Left lung (tissue), 4 donors: ENCODE measurements at regions not wholly inside any gene's neighbourhood (a gene's known extent, or its start where the extent isn't known, plus 50 kb on each side); places are given as distances from the start of the nearest gene placed in this dataset.

Experiments used
- ATAC-seq: fragments of 200-7000 bp; cut with Tn5 transposase; one replicate; pipeline ENCODE4 v1.9.1; 2020; ENCODE audit warnings: moderate library complexity
- DNase-seq, 4 donors: peaks; one replicate each; pipeline ENCODE4 v3.0.0-alpha.2; 2013 to 2020
- H3K27ac ChIP-seq, 2 donors: fragments of 200-600 bp; sonication (generic) in 1 of 2; one replicate each; pipeline versions ENCODE4 v1.5.0 to v1.8.0; 2020 to 2021
- H3K27me3 ChIP-seq, 2 donors: fragments of 200-600 bp; sonication (generic) in 1 of 2; one replicate each; pipeline versions ENCODE4 v1.5.0 to v1.8.0; 2020 to 2021
- H3K36me3 ChIP-seq, 2 donors: fragments of 200-600 bp; sonication (generic) in 1 of 2; one replicate each; pipeline versions ENCODE4 v1.5.0 to v1.8.0; 2020 to 2021
- H3K4me1 ChIP-seq, 2 donors: fragments of 200-600 bp; one replicate each; pipeline ENCODE4 v1.8.0; 2021
- H3K4me3 ChIP-seq, 2 donors: fragments of 200-600 bp; sonication (generic) in 1 of 2; one replicate each; pipeline versions ENCODE4 v1.5.0 to v1.8.0; 2020 to 2021; ENCODE audit warnings: mild to moderate bottlenecking in 1 of 2
- H3K9me3 ChIP-seq, 2 donors: fragments of 200-600 bp; sonication (generic) in 1 of 2; one replicate each; pipeline versions ENCODE4 v1.5.0 to v1.8.0; 2020 to 2021
- CTCF ChIP-seq, 2 donors: fragments of 200-600 bp; sonication (generic) in 1 of 2; IDR thresholded peaks; one replicate each; pipeline versions ENCODE4 v1.5.0 to v1.8.0; 2021; ENCODE audit warnings: antibody characterized with exemption in 2 of 2
- intact Hi-C, 2 donors: fragments of 100-400 bp; cut with DNase I; formaldehyde crosslinking; loops; one replicate each; pipeline versions ENCODE4 v1.11.2 to v1.14.2; 2022
- donor health status: DM: no; HTN: yes; CAD: no.
- donor health status: DM: no; HTN: no; CAD: no.

GRCh38 chr1:188871164-188871563 is 1606.5 kb downstream of the BRINP3 start:
- intact Hi-C loops = no loop called here
- Histone ChIP-seq H3K36me3 (no peaks in the 10 kb centered on the region), H3K4me3 (no peak overlapping the region), H3K27me3 (no peaks in the 10 kb centered on the region), H3K9me3 (no peaks in the 10 kb centered on the region), H3K4me1 (no peaks in the 10 kb centered on the region), H3K27ac (no peak overlapping the region)
- no peak for ATAC-seq
- TF ChIP-seq CTCF (IDR thresholded peaks at IDR 0.05) = no peak
- no peak for DNase-seq

GRCh38 chr1:188872376-188872775 is 1605.3 kb downstream of the BRINP3 start:
- no peak for ATAC-seq
- H3K4me3 ChIP-seq = no peak overlapping the region
- DNase-seq = no peak
- TF ChIP-seq CTCF (IDR thresholded peaks at IDR 0.05) = no peak
- H3K27me3 ChIP-seq = no peaks in the 10 kb centered on the region
- no peak overlapping the region for H3K27ac ChIP-seq
- H3K36me3 ChIP-seq = no peaks in the 10 kb centered on the region
- H3K4me1 ChIP-seq = no peaks in the 10 kb centered on the region
- intact Hi-C loops = no loop called here
- H3K9me3 ChIP-seq = no peaks in the 10 kb centered on the region

GRCh38 chr1:188877668-188878067 is 1600.0 kb downstream of the BRINP3 start:
- TF ChIP-seq CTCF (IDR thresholded peaks at IDR 0.05) = no peak
- Histone ChIP-seq H3K9me3 (peaks cover 0 to 3% of the 10 kb centered on the region in 2 donors), H3K27me3 (no peaks in the 10 kb centered on the region), H3K36me3 (no peaks in the 10 kb centered on the region), H3K27ac (no peak overlapping the region), H3K4me3 (no peak overlapping the region), H3K4me1 (no peaks in the 10 kb centered on the region)
- intact Hi-C loops = no loop called here
- no peak for DNase-seq
- no peak for ATAC-seq

- peaks cover 0 to 10% of the 10 kb centered on the region in 2 donors for H3K9me3 ChIP-seq
- no peak overlapping the region for H3K27ac ChIP-seq
- H3K27me3 ChIP-seq = no peaks in the 10 kb centered on the region
- no peaks in the 10 kb centered on the region for H3K4me1 ChIP-seq
- ATAC-seq = no peak
- intact Hi-C loops = no loop called here
- H3K36me3 ChIP-seq = no peaks in the 10 kb centered on the region
- no peak overlapping the region for H3K4me3 ChIP-seq
- no peak for TF ChIP-seq CTCF (IDR thresholded peaks at IDR 0.05)
- no peak for DNase-seq
These were observed 1589.3 kb downstream of the BRINP3 start for GRCh38 chr1:188888386-188888785.

- DNase-seq (no peak), ATAC-seq (no peak)
- Histone ChIP-seq H3K4me1 (no peaks in the 10 kb centered on the region), H3K4me3 (no peak overlapping the region), H3K9me3 (peaks cover 0 to 9% of the 10 kb centered on the region in 2 donors), H3K27me3 (no peaks in the 10 kb centered on the region), H3K36me3 (no peaks in the 10 kb centered on the region), H3K27ac (no peak overlapping the region)
- TF ChIP-seq CTCF (IDR thresholded peaks at IDR 0.05) = no peak
- intact Hi-C loops = no loop called here
These were observed 1588.5 kb downstream of the BRINP3 start for GRCh38 chr1:188889166-188889565.
